ENCODE measurements at regions not wholly inside any gene's neighbourhood (a gene's known extent, or its start where the extent isn't known, plus 50 kb on each side); places are given as distances from the start of the nearest gene placed in this dataset.

DNA sequence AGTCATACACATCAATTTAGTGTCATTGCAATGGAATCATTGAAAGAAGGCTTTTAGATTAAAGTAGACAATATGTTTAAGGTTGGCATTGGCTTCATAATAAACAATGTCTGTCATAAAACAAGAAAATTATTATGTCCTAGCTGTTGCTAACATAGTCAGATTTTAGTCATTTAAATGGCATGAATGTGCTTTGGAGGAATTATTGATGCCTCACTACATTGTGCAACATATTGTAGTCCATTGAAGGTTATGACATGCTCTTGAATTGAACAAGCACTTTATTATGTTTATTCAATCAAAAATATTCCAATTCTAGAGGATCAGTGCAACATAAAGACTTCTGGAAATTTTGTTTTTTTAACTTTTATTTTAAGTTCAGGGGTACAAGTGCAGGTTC is 489.8 kb upstream of the AMOT start:
- H3K36me3 Mint-ChIP-seq (ENCODE audit: low read depth) = no peaks in the 10 kb centered on the region
- H3K27me3 Mint-ChIP-seq = peaks cover 3% of the 10 kb centered on the region
- no peak overlapping the region for H3K27ac Mint-ChIP-seq
- DNase-seq = no peak
- no peaks in the 10 kb centered on the region for H3K9me3 Mint-ChIP-seq
- H3K4me1 Mint-ChIP-seq (ENCODE audit: low read depth) = no peaks in the 10 kb centered on the region
- no peak overlapping the region for H3K4me3 Mint-ChIP-seq

DNA sequence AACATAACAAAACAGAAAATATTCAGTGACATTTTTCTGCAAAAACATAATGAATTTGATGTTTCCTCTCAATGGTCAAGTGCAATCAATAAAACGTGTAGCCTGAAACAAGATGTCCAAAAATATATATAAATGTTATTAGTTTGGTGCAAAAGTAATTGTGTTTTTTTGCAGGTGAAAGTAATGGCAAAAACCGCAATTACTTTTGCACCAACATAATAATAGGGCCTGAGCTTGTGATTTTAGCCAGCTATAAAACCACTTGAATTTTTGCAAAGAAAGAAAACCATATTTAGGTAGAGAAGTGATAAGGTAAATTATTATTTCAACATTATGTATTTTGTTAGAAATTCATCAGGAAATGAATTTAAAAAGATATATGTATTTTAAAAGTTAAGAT is 475.3 kb upstream of the AMOT start:
- DNase-seq = no peak
- Mint-ChIP-seq H3K4me3 (no peak overlapping the region), H3K9me3 (no peaks in the 10 kb centered on the region), H3K27me3 (peaks cover 20% of the 10 kb centered on the region), H3K4me1 (ENCODE audit: low read depth) (no peaks in the 10 kb centered on the region), H3K27ac (no peak overlapping the region), H3K36me3 (ENCODE audit: low read depth) (no peaks in the 10 kb centered on the region)

DNA sequence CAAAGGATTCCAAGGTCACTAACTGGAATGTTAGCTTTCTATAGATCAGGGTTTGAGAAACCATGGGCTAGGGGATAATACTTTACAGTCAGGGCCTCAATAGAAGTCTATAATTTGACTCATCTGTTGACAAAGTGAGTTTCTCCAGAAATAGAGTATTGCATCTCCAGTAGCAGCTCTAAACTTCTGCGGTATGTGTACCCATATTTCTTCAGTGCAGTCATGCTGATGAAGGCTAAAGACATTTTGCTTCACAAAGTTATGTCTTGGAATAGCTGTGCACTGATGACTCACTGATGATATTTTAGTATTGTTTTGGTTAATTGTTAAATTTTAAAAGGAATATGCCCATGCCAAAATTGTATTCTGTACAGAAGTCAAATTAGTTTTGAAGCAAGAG is 464.9 kb upstream of the AMOT start:
- Mint-ChIP-seq H3K27me3 (peaks cover 29% of the 10 kb centered on the region), H3K9me3 (peaks cover 5% of the 10 kb centered on the region), H3K36me3 (ENCODE audit: low read depth) (no peaks in the 10 kb centered on the region), H3K4me3 (no peak overlapping the region), H3K27ac (no peak overlapping the region), H3K4me1 (ENCODE audit: low read depth) (no peaks in the 10 kb centered on the region)
- DNase-seq = no peak

DNA sequence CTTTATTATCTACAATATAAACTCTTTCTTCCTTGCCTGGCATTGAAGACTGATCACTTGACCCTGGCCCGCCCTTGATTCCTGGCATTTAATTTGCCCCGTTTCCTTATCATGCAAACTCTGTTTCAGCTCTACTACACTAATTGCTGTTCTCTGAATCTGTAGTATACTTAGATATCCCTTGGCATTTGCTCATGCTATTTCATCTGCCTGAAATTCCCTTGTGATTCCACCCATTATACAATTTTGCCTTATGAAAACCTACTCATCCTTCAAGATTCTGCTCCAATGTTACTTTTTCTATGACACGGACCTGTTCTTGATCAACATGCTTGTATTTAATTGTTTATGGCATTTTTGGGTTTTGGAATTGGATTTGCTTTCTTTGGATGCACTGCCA is 459.9 kb upstream of the AMOT start:
- no peaks in the 10 kb centered on the region for H3K36me3 Mint-ChIP-seq (ENCODE audit: low read depth)
- H3K27me3 Mint-ChIP-seq = peaks cover 19% of the 10 kb centered on the region
- no peaks in the 10 kb centered on the region for H3K4me1 Mint-ChIP-seq (ENCODE audit: low read depth)
- H3K4me3 Mint-ChIP-seq = no peak overlapping the region
- DNase-seq = no peak
- H3K27ac Mint-ChIP-seq = no peak overlapping the region
- peaks cover 3% of the 10 kb centered on the region for H3K9me3 Mint-ChIP-seq

DNA sequence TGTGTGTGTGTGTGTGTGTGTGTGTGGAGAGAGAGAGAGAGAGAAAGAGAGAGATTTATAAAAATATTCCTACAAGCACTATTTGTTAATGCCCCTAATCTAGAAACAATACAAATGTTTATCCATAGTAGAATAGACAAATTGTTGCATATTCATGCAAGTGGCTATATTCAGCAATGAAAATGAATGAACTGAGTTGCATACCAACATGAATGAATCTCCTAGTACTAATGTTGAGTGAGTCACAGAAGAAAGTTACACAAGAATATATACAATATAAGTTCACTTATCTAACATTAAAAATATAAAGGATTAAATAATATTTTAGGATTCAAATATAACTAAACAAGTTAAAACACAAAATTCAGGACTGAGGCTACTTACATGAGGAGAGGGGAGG is 456.8 kb upstream of the AMOT start:
- DNase-seq = no peak
- no peaks in the 10 kb centered on the region for H3K36me3 Mint-ChIP-seq (ENCODE audit: low read depth)
- H3K4me1 Mint-ChIP-seq (ENCODE audit: low read depth) = no peaks in the 10 kb centered on the region
- no peak overlapping the region for H3K4me3 Mint-ChIP-seq
- peaks cover 5% of the 10 kb centered on the region for H3K27me3 Mint-ChIP-seq
- H3K9me3 Mint-ChIP-seq = peaks cover 3% of the 10 kb centered on the region
- no peak overlapping the region for H3K27ac Mint-ChIP-seq

DNA sequence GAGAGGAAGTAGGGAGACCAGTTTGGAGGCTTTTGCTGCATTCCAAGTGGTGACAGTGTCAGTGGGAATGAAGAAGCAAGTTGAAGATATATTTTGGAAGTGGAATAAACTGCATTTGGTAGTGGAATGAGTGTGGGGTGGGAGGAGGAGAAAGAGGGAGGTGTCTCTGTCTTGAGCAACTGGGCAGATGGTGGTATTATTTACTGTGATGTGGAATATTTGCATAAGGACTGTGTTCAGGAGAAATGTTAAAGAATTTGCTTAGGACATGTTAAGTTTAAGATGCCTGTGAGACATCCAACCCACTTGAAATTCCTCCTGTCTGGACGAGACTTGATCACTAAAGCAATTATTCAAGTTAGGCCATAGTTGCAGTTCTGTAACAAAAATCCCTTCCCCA is 448.9 kb upstream of the AMOT start:
- Mint-ChIP-seq H3K9me3 (no peaks in the 10 kb centered on the region), H3K27me3 (peaks cover 9% of the 10 kb centered on the region), H3K4me3 (no peak overlapping the region), H3K36me3 (ENCODE audit: low read depth) (no peaks in the 10 kb centered on the region), H3K4me1 (ENCODE audit: low read depth) (no peaks in the 10 kb centered on the region), H3K27ac (no peak overlapping the region)
- no peak for DNase-seq

DNA sequence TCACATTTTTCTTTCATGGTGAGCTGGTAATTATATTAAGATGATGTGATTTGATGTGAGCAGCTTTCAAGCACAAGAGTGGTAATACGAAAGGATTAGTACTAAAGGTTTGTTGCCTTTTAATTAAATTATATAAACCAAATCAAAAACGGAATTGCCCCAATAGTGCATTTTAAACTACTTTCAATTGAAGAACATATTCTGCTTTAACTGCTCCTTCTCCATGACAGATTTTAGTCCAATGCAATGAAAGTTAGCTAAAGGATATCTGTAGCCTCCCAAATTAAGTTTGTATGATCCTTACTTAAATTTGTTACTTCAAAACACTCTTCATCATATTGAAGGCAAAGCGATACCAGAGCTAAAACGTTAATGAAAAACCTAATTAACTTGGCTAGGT is 447.1 kb upstream of the AMOT start:
- H3K27ac Mint-ChIP-seq = no peak overlapping the region
- H3K4me3 Mint-ChIP-seq = no peak overlapping the region

DNA sequence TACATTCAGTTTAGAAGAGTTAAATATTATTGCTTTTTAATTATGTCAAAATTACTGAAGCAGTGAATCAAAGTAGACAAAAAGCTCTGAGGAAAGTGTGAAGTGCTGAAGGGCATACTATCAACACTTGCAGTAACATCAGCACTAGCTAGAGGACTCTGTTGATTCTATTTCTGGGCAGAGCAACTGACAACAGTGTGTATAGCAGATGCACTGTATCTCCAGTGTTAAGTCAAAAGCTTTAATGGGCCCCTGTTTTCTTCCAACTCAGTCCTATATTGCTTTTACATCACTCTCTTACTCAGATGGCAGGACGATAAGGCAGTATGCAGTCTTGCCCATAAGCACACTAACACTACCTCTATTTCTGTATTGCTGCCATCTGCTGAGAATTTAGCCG is 435.2 kb upstream of the AMOT start:
- Mint-ChIP-seq H3K27me3 (peaks cover 11% of the 10 kb centered on the region), H3K4me1 (ENCODE audit: low read depth) (no peaks in the 10 kb centered on the region), H3K4me3 (no peak overlapping the region), H3K27ac (no peak overlapping the region), H3K36me3 (ENCODE audit: low read depth) (no peaks in the 10 kb centered on the region), H3K9me3 (no peaks in the 10 kb centered on the region)
- DNase-seq = no peak

More for the DNA sequence above, 447.1 kb upstream of the AMOT start:
- no peaks in the 10 kb centered on the region for H3K4me1 Mint-ChIP-seq (ENCODE audit: low read depth)
- peaks cover 9% of the 10 kb centered on the region for H3K27me3 Mint-ChIP-seq
- no peaks in the 10 kb centered on the region for H3K36me3 Mint-ChIP-seq (ENCODE audit: low read depth)
- H3K9me3 Mint-ChIP-seq = no peaks in the 10 kb centered on the region
- no peak for DNase-seq

DNA sequence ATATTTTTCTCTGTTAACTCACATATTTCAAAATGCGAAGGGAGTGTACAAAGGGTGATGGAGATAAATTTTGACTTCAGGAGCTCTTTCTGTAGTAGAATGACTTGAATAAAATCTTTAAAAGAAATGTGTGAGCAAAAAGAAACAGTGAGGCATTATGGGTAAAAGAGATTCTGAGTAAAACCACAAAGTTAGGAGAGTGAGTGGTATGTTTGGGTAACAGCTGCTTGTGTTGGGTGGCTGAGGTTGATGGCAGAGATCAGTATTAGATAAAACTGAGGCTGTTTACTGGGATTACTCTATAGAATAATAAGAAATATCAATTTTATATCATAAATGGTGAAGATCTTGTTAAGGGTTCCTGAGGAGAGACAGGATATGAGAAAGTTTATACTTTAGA is 434.2 kb upstream of the AMOT start:
- Mint-ChIP-seq H3K4me1 (ENCODE audit: low read depth) (no peaks in the 10 kb centered on the region), H3K36me3 (ENCODE audit: low read depth) (no peaks in the 10 kb centered on the region), H3K9me3 (no peaks in the 10 kb centered on the region), H3K4me3 (no peak overlapping the region), H3K27me3 (peaks cover 11% of the 10 kb centered on the region), H3K27ac (no peak overlapping the region)
- no peak for DNase-seq

DNA sequence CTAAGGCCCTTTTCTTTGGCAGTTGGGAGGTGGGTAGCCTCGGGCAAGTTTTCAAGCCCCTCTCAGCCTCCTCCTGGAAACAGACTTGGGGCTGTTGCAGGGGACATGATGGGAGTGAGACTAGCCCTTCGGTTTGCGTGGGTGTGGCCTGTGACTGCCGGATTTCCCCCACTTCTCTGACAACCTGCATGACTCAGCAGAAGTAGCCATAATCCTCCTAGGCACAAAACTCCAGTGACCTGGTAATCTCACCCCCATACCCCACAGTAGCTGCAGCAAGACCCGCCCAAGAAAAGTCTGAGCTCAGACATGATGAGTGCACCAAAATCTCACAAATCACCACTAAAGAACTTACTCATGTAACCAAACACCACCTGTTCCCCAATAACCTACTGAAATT is 433.7 kb upstream of the AMOT start:
- no peaks in the 10 kb centered on the region for H3K4me1 Mint-ChIP-seq (ENCODE audit: low read depth)
- no peak overlapping the region for H3K27ac Mint-ChIP-seq
- no peak for DNase-seq
- no peaks in the 10 kb centered on the region for H3K36me3 Mint-ChIP-seq (ENCODE audit: low read depth)
- H3K9me3 Mint-ChIP-seq = no peaks in the 10 kb centered on the region
- peaks cover 11% of the 10 kb centered on the region for H3K27me3 Mint-ChIP-seq
- no peak overlapping the region for H3K4me3 Mint-ChIP-seq

DNA sequence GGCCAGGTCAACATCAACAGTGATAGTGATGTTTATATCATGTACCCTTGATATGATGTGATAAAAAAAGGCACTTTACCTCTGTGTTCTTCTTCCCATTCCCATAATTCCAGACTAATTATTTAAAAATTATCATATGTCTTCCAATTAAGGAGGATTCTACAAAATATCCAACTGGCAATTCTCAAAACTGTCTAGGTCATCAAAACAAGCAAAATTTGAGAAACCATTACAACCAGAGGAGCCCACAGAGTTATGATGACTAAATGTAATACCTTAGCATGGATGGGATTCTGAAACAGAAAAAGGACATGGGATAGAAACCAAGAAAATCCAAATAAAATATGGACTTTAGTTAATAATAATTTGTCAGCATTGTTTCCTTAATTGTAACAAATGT is 428.6 kb upstream of the AMOT start:
- peaks cover 3% of the 10 kb centered on the region for H3K27me3 Mint-ChIP-seq
- H3K27ac Mint-ChIP-seq = no peak overlapping the region
- H3K4me1 Mint-ChIP-seq (ENCODE audit: low read depth) = no peaks in the 10 kb centered on the region
- H3K9me3 Mint-ChIP-seq = no peaks in the 10 kb centered on the region
- H3K36me3 Mint-ChIP-seq (ENCODE audit: low read depth) = no peaks in the 10 kb centered on the region
- no peak overlapping the region for H3K4me3 Mint-ChIP-seq
- DNase-seq = no peak

DNA sequence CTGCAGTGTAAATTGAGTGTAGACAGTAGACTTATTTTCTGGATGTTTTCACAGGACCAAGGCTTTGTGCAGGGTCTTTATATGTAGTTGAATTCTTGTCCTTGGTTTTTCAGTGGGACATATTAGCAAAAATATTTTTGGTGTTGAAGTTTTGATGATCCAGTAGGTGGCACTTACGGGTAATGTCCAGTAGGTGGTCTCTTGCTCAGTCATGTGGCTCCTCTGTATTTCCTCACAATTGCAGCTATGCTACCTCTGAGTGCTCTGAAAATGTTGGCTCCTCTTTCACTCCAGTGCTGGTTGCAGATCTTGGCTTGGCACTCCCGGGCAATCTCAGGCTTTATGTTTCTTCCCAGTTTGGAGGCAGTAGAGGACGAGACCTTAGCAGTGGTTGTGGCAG is 419.8 kb upstream of the AMOT start:
- DNase-seq = no peak
- Mint-ChIP-seq H3K27ac (no peak overlapping the region), H3K4me3 (no peak overlapping the region), H3K9me3 (no peaks in the 10 kb centered on the region), H3K4me1 (ENCODE audit: low read depth) (no peaks in the 10 kb centered on the region), H3K36me3 (ENCODE audit: low read depth) (no peaks in the 10 kb centered on the region), H3K27me3 (peaks cover 33% of the 10 kb centered on the region)

DNA sequence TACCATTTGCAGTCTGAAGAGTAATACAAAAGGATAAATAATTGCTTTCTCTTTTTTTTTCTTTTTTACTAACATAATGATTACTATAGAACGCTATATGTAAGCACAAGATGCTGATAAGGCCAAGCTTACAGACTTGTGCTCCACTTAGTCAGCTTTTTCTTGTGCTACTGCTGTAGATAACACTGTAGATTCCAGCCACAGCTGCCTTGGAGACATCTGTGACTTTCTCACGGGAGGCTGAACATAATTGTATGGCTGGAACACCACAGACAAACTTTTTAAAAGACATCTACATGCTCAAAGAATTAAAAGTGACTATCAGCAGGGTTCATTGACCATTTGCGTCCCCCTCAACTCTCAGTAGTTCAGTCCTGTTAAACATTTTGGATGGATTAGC is 381.7 kb upstream of the AMOT start:
- Mint-ChIP-seq H3K27ac (no peak overlapping the region), H3K27me3 (peaks cover 9% of the 10 kb centered on the region), H3K4me3 (no peak overlapping the region), H3K9me3 (peaks cover 3% of the 10 kb centered on the region), H3K4me1 (ENCODE audit: low read depth) (no peaks in the 10 kb centered on the region), H3K36me3 (ENCODE audit: low read depth) (no peaks in the 10 kb centered on the region)
- no peak for DNase-seq

DNA sequence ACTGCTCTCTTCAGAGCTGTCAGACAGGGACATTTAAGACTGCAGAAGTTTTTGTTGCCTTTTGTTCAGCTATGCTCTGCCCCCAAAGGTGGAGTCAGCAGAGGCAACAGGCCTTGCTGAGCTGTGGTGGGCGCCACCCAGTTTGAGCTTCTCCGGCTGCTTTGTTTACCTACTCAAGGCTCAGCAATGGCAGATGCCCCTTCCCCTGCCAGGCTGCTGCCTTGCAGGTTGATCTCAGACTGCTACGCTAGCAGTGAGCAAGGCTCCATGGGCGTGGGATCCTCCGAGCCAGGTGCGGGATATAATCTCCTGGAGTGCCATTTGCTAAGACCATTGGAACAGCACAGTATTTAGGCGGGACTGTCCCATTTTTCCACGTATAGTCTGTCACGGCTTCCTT is 371.4 kb upstream of the AMOT start:
- Mint-ChIP-seq H3K27me3 (peaks cover 37% of the 10 kb centered on the region), H3K4me1 (ENCODE audit: low read depth) (no peaks in the 10 kb centered on the region), H3K27ac (no peak overlapping the region), H3K36me3 (ENCODE audit: low read depth) (no peaks in the 10 kb centered on the region), H3K9me3 (peaks cover 2% of the 10 kb centered on the region), H3K4me3 (no peak overlapping the region)
- DNase-seq = no peak

DNA sequence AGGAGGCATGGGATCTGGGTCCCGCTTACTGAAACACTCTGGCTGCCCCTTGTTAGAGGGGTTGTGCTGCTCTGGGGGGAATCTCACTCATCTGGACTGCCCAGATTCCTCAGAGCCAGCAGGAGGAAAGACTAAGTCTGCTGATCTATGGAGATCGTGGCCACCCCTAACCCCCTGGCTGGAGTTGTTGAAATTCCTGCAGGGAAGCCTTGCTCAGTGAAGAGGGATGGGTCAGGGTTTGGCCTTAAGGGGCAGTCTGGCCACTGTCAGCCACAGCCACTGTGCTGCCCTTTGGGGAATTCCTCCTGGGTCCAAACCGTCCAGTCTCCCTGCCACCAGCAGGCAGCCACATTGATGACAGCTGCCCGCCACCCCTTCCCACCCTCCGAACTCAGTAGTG is 362.0 kb upstream of the AMOT start:
- Mint-ChIP-seq H3K27ac (no peak overlapping the region), H3K4me3 (no peak overlapping the region), H3K27me3 (peaks cover 9% of the 10 kb centered on the region), H3K9me3 (no peaks in the 10 kb centered on the region), H3K36me3 (ENCODE audit: low read depth) (no peaks in the 10 kb centered on the region), H3K4me1 (ENCODE audit: low read depth) (no peaks in the 10 kb centered on the region)
- DNase-seq = no peak

DNA sequence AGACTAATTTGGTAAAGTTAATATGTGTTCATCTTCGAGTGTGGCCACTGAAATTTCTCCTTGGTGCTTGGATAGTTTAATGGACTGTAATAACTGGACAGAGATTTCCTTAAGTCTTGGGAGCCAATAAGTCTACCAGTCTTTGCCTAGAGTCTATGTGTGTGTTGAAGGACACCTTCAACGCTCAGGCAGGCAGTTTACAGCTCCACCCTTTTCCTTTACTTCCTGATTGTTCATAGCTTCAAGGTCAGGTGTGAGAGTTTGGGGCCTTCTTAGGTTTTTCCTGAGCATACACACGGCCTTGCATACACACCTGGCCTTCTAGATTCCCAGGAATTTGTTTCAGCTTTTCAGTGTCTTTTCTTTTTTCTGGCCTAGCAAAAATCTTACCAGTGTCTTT is 355.3 kb upstream of the AMOT start:
- Mint-ChIP-seq H3K4me3 (no peak overlapping the region), H3K9me3 (no peaks in the 10 kb centered on the region), H3K36me3 (ENCODE audit: low read depth) (no peaks in the 10 kb centered on the region), H3K27me3 (no peaks in the 10 kb centered on the region), H3K4me1 (ENCODE audit: low read depth) (no peaks in the 10 kb centered on the region), H3K27ac (no peak overlapping the region)
- DNase-seq = no peak
